SK-N-SH treated with all-trans-retinoic acid at 6 μM for 48 hours (cell line): ENCODE measurements at regions not wholly inside any gene's neighbourhood (a gene's known extent, or its start where the extent isn't known, plus 50 kb on each side); places are given as distances from the start of the nearest gene placed in this dataset.

Experiments
- ATAC-seq: fragments of 200-7000 bp; cut with Tn5 transposase; 3 replicates; pipeline ENCODE4 v1.9.1; 2020; ENCODE audit warnings: mild to moderate bottlenecking, moderate library complexity
- ARNTL ChIP-seq: fragments of 450-650 bp; formaldehyde crosslinking; IDR thresholded peaks from 2 replicates; pipeline ENCODE4 v1.5.0; 2020; ENCODE audit warnings: low read depth, mild to moderate bottlenecking, moderate library complexity, borderline replicate concordance
- BACH2 ChIP-seq: fragments of 250-450 bp; sonication (Bioruptor Pico); IDR thresholded peaks from 2 replicates; pipeline ENCODE4 v1.9.0; 2021; ENCODE audit warnings: mild to moderate bottlenecking, borderline replicate concordance
- CSDC2 ChIP-seq: fragments of 250-450 bp; sonication (Bioruptor Pico); IDR thresholded peaks from 2 replicates; pipeline ENCODE4 v1.5.0; 2020; ENCODE audit warnings: mild to moderate bottlenecking, moderate library complexity
- ESRRG ChIP-seq: fragments of 250-450 bp; sonication (Bioruptor Pico); IDR thresholded peaks from 2 replicates; pipeline ENCODE4 v1.6.1; 2021; ENCODE audit warnings: mild to moderate bottlenecking
- GLIS3 ChIP-seq: fragments of 250-450 bp; sonication (Bioruptor Pico); IDR thresholded peaks from 2 replicates; pipeline ENCODE4 v1.5.0; 2020; ENCODE audit warnings: mild to moderate bottlenecking, moderate library complexity
- ISL1 ChIP-seq: fragments of 250-450 bp; sonication (Bioruptor Pico); IDR thresholded peaks from 2 replicates; pipeline ENCODE4 v2.1.2; 2022; ENCODE audit warnings: mild to moderate bottlenecking, moderate library complexity
- OSR1 ChIP-seq: fragments of 250-450 bp; sonication (Bioruptor Pico); IDR thresholded peaks from 2 replicates; pipeline ENCODE4 v1.8.0; 2022; ENCODE audit warnings: moderate library complexity, mild to moderate bottlenecking, inconsistent platforms
- PPARA ChIP-seq: fragments of 250-450 bp; sonication (Bioruptor Pico); IDR thresholded peaks from 2 replicates; pipeline ENCODE4 v1.5.0; 2020; ENCODE audit warnings: mild to moderate bottlenecking, borderline replicate concordance
- RARB ChIP-seq: fragments of 250-450 bp; sonication (Bioruptor Pico); IDR thresholded peaks from 2 replicates; pipeline ENCODE4 v1.8.0; 2021; ENCODE audit warnings: mild to moderate bottlenecking, moderate library complexity
- TOX ChIP-seq: fragments of 250-450 bp; sonication (Bioruptor Pico); IDR thresholded peaks from 2 replicates; pipeline ENCODE4 v1.8.0; 2021; ENCODE audit warnings: mild to moderate bottlenecking, moderate library complexity, borderline replicate concordance
- ZC3H10 ChIP-seq: fragments of 250-450 bp; sonication (Bioruptor Pico); IDR thresholded peaks from 2 replicates; pipeline ENCODE4 v1.5.1; 2021; ENCODE audit warnings: mild to moderate bottlenecking, moderate library complexity
- ZFP3 ChIP-seq: fragments of 250-450 bp; sonication (Bioruptor Pico); IDR thresholded peaks from 2 replicates; pipeline ENCODE4 v1.5.0; 2020; ENCODE audit warnings: mild to moderate bottlenecking, moderate library complexity
- ZNF565 ChIP-seq: fragments of 450-650 bp; formaldehyde crosslinking; conservative IDR thresholded peaks from 2 replicates; pipeline ENCODE4 v1.5.0; 2020; ENCODE audit warnings: low read depth, mild to moderate bottlenecking, moderate library complexity
- ZNF70 ChIP-seq: fragments of 450-650 bp; formaldehyde crosslinking; IDR thresholded peaks from 2 replicates; pipeline ENCODE4 v1.5.0; 2020; ENCODE audit warnings: mild to moderate bottlenecking, moderate library complexity
- ZNF8 ChIP-seq: fragments of 450-650 bp; formaldehyde crosslinking; IDR thresholded peaks from 2 replicates; pipeline ENCODE4 v1.5.0; 2020; ENCODE audit warnings: mild to moderate bottlenecking, moderate library complexity
- TF ChIP-seq, protein P1 (sequence below): fragments of 250-450 bp; sonication (Bioruptor Pico); IDR thresholded peaks from 2 replicates; pipeline ENCODE4 v1.5.1; 2021; ENCODE audit warnings: mild to moderate bottlenecking, moderate library complexity
- TF ChIP-seq, protein P2 (sequence below): fragments of 250-450 bp; sonication (Bioruptor Pico); IDR thresholded peaks from 2 replicates; pipeline ENCODE4 v1.5.0; 2020; ENCODE audit warnings: mild to moderate bottlenecking, moderate library complexity
- TF ChIP-seq, protein P3 (sequence below): fragments of 250-450 bp; sonication (Bioruptor Pico); IDR thresholded peaks from 2 replicates; pipeline ENCODE4 v1.8.0; 2021; ENCODE audit warnings: low read depth, mild to moderate bottlenecking, moderate library complexity, borderline replicate concordance
- TF ChIP-seq, protein P4 (sequence below): fragments of 250-450 bp; sonication (Bioruptor Pico); IDR thresholded peaks from 2 replicates; pipeline ENCODE4 v1.8.0; 2020; ENCODE audit warnings: mild to moderate bottlenecking, moderate library complexity, borderline replicate concordance

DNA sequence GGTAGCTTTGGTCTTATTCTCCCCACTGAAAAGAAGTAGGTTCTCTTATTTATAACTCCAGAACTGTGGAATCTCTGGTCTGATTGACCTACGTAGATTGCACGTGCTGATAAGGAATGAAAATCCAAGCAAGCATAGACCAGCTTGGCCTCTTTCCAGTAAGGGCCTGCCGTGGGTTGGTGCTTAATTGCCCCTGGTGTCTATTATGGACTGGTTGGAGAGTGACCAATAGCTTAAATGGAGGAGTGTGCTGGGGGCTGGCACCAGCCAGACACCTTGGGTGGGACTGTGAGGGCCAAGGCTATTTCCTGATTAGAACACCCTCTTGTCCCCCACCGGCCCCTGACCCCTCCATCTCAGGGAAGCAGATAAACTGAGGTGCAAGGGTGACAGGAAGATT is 74.0 kb downstream of the TENT5C start:
- no peak for TF ChIP-seq TOX
- TF ChIP-seq, protein P1, sequence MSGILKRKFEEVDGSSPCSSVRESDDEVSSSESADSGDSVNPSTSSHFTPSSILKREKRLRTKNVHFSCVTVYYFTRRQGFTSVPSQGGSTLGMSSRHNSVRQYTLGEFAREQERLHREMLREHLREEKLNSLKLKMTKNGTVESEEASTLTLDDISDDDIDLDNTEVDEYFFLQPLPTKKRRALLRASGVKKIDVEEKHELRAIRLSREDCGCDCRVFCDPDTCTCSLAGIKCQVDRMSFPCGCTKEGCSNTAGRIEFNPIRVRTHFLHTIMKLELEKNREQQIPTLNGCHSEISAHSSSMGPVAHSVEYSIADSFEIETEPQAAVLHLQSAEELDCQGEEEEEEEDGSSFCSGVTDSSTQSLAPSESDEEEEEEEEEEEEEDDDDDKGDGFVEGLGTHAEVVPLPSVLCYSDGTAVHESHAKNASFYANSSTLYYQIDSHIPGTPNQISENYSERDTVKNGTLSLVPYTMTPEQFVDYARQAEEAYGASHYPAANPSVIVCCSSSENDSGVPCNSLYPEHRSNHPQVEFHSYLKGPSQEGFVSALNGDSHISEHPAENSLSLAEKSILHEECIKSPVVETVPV (CRISPR knock-in tag) = no peak
- TF ChIP-seq, all 23 proteins: peak for 0
- ATAC-seq = no peak

DNA sequence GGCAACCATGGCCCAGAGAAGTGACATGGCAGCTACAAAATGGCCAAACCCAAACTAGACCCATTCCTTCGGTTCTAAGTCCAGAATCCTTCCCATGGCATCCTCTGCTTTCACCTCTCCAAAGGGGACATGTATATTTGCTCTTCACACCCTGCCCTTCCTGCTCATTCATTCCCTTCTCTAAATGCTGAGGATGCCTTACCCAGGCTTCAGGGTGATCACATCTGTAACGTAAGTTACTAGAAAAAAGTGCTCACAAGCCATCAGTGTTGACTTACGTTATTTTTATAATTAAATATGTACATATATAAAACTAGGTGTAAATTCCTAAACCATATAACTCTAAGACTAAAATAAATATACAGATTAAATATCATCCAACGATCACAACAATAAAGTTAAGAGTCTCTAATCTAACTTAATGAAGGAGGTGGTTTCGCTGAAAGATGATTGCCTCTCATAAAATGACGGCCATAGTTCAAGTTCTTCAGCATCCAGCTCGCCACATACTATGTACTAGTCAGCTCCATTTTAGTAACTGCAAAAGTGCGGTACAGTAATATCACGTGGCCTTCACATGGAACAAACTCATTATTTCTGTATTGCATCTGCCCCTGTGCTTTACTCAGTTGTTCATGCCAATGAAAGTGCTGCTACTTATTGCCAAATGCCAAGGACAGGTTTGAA is 74.6 kb downstream of the TENT5C start:
- no peak for TF ChIP-seq PPARA (CRISPR knock-in tag)
- no peak for TF ChIP-seq ZC3H10
- TF ChIP-seq, protein P1 (CRISPR knock-in tag) = no peak
- TF ChIP-seq, protein P2, sequence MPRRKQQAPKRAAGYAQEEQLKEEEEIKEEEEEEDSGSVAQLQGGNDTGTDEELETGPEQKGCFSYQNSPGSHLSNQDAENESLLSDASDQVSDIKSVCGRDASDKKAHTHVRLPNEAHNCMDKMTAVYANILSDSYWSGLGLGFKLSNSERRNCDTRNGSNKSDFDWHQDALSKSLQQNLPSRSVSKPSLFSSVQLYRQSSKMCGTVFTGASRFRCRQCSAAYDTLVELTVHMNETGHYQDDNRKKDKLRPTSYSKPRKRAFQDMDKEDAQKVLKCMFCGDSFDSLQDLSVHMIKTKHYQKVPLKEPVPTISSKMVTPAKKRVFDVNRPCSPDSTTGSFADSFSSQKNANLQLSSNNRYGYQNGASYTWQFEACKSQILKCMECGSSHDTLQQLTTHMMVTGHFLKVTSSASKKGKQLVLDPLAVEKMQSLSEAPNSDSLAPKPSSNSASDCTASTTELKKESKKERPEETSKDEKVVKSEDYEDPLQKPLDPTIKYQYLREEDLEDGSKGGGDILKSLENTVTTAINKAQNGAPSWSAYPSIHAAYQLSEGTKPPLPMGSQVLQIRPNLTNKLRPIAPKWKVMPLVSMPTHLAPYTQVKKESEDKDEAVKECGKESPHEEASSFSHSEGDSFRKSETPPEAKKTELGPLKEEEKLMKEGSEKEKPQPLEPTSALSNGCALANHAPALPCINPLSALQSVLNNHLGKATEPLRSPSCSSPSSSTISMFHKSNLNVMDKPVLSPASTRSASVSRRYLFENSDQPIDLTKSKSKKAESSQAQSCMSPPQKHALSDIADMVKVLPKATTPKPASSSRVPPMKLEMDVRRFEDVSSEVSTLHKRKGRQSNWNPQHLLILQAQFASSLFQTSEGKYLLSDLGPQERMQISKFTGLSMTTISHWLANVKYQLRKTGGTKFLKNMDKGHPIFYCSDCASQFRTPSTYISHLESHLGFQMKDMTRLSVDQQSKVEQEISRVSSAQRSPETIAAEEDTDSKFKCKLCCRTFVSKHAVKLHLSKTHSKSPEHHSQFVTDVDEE (CRISPR knock-in tag) = no peak
- no peak for TF ChIP-seq ESRRG (CRISPR knock-in tag)
- TF ChIP-seq ZNF565 = no peak
- TF ChIP-seq ISL1 = no peak
- TF ChIP-seq CSDC2 = no peak
- no peak for TF ChIP-seq GLIS3
- TF ChIP-seq, protein P3, sequence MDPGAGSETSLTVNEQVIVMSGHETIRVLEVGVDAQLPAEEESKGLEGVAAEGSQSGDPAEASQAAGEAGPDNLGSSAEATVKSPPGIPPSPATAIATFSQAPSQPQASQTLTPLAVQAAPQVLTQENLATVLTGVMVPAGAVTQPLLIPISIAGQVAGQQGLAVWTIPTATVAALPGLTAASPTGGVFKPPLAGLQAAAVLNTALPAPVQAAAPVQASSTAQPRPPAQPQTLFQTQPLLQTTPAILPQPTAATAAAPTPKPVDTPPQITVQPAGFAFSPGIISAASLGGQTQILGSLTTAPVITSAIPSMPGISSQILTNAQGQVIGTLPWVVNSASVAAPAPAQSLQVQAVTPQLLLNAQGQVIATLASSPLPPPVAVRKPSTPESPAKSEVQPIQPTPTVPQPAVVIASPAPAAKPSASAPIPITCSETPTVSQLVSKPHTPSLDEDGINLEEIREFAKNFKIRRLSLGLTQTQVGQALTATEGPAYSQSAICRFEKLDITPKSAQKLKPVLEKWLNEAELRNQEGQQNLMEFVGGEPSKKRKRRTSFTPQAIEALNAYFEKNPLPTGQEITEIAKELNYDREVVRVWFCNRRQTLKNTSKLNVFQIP = no peak
- no peak for TF ChIP-seq ZFP3 (CRISPR knock-in tag)
- TF ChIP-seq ZNF8 (CRISPR knock-in tag) = no peak
- TF ChIP-seq BACH2 (CRISPR knock-in tag) = no peak
- TF ChIP-seq RARB (CRISPR knock-in tag) = no peak
- no peak for TF ChIP-seq OSR1 (CRISPR knock-in tag)
- TF ChIP-seq ZNF70 (CRISPR knock-in tag) = no peak
- TF ChIP-seq, all 23 proteins: peak for 0
- no peak for ATAC-seq

DNA sequence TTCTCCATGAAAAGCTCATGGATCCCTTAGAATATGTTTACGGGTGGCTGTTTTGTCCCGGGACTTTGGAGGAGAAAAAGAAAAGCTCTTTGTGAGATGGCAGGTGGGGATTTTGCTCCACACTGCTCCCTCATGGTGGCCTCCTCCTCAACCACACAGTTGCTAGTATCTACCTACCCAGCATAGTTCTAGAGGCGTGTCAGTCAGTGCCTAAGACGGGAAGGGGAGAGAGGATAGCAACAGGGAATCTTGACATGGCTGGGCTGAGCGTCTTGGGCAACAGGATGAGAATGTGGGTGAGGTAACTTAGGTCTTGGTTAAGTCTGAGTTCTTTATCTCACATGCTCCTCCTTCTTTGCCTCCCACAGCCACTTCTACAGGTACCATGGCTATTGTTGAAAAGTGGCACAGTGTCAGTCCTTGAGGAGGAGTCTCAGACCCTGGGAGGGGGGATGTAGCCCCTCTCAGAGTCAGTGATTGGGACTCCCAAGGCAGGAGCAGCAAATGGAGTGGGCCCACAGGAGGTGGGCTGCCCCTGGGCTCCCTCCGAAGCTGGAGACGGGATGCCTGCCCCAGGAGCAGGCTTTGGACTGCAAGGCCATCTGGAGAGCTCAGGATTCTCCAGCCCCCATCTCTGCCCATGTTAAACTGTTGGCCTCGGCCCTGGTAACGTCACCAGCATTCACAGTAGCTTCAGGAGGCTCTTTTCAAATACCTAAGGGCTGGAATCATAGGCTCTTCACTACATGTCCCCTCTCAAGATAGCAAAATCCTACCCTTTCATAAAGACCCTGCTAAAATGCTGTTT is 75.4 kb downstream of the TENT5C start:
- no peak for ATAC-seq
- TF ChIP-seq TOX = no peak
- TF ChIP-seq GLIS3 = no peak
- no peak for TF ChIP-seq CSDC2
- TF ChIP-seq ZNF8 (CRISPR knock-in tag) = no peak
- TF ChIP-seq, protein P3 = no peak
- no peak for TF ChIP-seq OSR1 (CRISPR knock-in tag)
- TF ChIP-seq, protein P2 (CRISPR knock-in tag) = no peak
- no peak for TF ChIP-seq ARNTL (CRISPR knock-in tag)
- no peak for TF ChIP-seq ZC3H10
- no peak for TF ChIP-seq RARB (CRISPR knock-in tag)
- TF ChIP-seq, protein P4, sequence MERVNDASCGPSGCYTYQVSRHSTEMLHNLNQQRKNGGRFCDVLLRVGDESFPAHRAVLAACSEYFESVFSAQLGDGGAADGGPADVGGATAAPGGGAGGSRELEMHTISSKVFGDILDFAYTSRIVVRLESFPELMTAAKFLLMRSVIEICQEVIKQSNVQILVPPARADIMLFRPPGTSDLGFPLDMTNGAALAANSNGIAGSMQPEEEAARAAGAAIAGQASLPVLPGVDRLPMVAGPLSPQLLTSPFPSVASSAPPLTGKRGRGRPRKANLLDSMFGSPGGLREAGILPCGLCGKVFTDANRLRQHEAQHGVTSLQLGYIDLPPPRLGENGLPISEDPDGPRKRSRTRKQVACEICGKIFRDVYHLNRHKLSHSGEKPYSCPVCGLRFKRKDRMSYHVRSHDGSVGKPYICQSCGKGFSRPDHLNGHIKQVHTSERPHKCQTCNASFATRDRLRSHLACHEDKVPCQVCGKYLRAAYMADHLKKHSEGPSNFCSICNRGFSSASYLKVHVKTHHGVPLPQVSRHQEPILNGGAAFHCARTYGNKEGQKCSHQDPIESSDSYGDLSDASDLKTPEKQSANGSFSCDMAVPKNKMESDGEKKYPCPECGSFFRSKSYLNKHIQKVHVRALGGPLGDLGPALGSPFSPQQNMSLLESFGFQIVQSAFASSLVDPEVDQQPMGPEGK (CRISPR knock-in tag) = no peak
- TF ChIP-seq PPARA (CRISPR knock-in tag) = no peak
- TF ChIP-seq, protein P1 (CRISPR knock-in tag) = no peak
